GM19324 (cell line): ENCODE measurements at regions not wholly inside any gene's neighbourhood (a gene's known extent, or its start where the extent isn't known, plus 50 kb on each side); places are given as distances from the start of the nearest gene placed in this dataset.

Source experiments
- ATAC-seq: cut with Tn5 transposase; IDR thresholded peaks from one replicate; pipeline ENCODE4 v1.9.1; 2021; ENCODE audit warnings: mild to moderate bottlenecking, moderate library complexity; ENCODE audit not compliant: unreplicated experiment, low FRiP score

DNA sequence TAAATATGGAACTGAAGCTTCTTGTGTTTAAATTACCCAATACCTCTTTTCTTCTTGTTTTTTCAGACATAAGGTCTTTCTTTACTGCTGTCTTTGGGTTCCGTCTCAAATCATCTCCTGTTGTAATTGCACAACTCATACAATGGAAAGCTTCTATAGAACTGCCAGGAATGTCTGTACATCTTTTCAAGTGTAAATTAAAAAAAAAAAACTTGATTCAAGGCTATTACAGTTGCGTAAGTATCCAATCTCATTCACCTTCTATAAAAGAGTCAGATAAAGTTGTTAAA is 243.5 kb downstream of the ICE1 start:
- ATAC-seq = no peak

- ATAC-seq = no peak
Observed at GRCh38 chr5:5665225-5666075, 243.0 kb downstream of the ICE1 start.

DNA sequence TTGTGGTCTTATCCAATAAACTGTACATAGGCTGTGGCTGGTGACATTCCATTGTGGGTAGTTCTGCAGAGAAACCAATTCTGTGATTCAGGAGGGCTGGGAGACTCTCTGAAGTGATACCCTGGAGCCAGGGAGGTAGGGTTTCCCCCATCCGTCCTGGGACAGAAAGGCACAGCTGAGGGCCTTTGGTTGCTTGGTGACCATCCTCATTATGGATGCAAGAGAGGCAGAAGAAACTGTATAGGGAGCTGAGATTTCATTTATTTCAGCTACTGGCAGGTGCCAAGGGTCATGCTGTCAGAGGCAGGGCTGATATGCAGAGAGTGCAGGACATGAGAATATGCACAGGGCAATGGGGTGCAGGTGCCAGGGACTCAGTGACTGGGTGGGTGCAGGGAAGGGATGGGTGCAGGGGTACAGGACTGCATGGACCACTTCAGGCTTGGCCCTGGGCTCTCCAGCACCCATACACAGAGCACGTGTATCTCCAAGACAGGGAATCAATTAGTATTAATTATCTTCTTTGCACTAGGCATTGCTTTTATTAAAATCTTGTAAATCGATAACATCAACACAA is 236.5 kb downstream of the ICE1 start:
- no peak for ATAC-seq

GRCh38 chr5:5658226-5658625 is 235.7 kb downstream of the ICE1 start:
- peak; percentile 76 for ATAC-seq

- no peak for ATAC-seq
Observed at GRCh38 chr5:5652181-5652580, 229.7 kb downstream of the ICE1 start.

- ATAC-seq = no peak
Observed at GRCh38 chr5:5650949-5651348, 228.5 kb downstream of the ICE1 start.

DNA sequence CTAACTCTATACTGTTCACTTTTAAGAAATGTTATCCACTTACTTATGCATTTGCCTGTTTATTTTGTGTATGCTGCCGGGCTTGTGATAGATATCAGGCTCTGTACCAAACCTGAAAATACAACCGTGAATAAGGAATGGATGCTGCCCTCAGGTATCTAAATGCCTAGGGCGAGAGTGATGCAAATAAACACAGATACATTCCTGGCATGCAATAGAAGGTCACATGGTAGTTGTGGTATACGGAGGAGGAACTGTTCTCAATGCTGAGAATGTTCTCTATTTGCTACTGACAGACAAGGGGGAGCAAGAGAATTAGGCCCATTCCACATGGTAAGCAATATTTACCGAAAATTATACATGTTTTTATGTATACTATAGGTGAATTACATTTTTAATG is 227.8 kb downstream of the ICE1 start:
- ATAC-seq = no peak

GRCh38 chr5:5649641-5650040 is 227.2 kb downstream of the ICE1 start:
- ATAC-seq = no peak

GRCh38 chr5:5648694-5649093 is 226.2 kb downstream of the ICE1 start:
- no peak for ATAC-seq

DNA sequence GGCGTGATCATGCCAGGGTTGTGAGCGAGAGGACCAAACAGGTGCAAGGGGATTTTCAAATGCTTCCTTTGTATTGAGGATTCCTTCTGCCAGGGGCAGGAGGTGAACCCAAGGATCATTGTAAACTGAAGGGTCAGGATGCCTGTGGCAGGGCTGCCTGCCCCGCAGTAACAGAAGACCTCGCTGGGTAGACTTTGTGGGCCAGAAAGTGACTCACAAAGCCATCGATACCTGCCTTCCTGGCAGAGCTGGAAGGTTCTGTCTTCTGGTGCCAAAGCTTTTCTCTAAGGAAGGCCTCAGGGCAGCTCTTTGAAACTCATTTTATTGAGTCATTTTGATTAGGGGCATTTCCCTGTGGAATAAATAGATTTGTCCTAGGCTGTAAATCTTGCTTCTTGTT is 223.4 kb downstream of the ICE1 start:
- ATAC-seq = no peak

- ATAC-seq = no peak
Observed at GRCh38 chr5:5645198-5645597, 222.7 kb downstream of the ICE1 start.

DNA sequence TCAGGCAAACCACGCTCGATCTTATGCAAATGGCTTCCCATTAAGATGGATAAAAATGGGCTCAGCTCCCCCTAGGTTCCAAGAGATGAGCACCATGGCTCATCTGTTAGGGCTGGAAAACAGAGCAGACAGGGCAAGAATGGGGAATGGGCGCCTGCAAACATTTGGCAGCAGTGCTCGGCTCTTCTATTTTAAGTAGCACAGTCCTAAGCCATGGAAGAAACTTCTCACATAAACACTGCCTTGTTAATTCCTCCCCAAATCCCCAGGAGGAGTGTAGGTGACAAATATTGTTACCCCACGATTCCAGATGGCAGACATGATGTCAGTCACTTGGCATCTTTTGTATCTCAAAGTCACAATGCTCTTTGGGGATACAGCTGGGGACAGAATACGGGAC is 221.8 kb downstream of the ICE1 start:
- no peak for ATAC-seq

DNA sequence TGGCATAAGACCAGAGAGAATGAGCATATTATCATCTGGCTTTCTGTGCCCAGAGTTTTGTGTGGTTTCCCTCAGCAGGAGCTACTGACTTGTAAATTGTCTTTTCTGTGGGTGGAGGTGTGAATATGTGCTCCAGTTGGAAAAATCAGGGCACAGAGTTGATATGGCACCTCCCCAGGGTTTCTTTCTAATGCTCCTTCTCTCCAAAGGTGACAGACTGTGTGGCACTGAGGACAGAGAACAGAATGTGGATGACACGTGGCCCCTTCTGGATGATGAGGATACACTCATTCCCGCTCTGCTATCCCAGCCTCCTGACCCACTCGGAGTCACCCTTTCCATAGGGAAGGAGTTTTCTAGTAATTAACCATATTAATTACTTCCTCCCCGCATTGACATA is 221.0 kb downstream of the ICE1 start:
- ATAC-seq = no peak

GRCh38 chr5:5638211-5638610 is 215.7 kb downstream of the ICE1 start:
- ATAC-seq = no peak

GRCh38 chr5:5637173-5637572 is 214.7 kb downstream of the ICE1 start:
- ATAC-seq = no peak

- ATAC-seq = no peak
Observed at GRCh38 chr5:5634817-5635216, 212.3 kb downstream of the ICE1 start.

DNA sequence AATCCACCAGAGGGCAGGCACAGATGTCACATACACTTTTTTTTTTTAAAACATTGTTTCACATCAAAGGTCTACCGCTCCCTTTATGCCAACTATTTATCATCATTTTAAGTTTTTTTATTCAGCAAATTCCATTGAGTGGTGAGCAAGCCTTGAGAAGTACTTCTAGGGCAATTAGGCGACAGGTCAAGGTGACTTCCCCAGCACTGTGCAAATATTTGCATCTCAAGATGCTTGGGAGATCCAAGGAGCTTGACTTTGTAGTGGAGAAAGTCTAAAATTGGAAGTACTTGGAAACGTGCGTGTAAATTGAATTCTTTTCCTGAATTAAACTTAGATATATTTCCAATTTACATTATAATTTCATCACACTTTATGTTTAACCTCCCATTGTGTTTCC is 211.1 kb downstream of the ICE1 start:
- no peak for ATAC-seq

DNA sequence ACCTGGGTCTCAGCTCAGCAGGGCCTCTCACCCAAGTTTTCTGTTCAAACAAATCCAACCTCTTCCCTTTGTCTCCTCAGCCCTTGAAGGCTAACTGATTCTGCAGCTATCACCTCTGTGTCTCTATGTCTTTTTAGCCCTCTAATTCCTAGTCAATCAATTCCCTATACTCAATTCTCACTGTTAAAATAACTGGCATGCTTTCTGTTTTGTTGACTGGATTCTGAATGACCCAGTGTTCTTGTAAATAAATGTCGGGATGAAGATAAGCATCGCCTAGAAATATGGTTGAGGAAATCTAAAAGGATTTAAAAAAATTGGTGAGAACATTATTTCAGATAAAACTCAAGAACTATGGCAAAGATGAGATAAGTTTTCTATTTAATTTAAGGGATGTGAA is 210.2 kb downstream of the ICE1 start:
- no peak for ATAC-seq

DNA sequence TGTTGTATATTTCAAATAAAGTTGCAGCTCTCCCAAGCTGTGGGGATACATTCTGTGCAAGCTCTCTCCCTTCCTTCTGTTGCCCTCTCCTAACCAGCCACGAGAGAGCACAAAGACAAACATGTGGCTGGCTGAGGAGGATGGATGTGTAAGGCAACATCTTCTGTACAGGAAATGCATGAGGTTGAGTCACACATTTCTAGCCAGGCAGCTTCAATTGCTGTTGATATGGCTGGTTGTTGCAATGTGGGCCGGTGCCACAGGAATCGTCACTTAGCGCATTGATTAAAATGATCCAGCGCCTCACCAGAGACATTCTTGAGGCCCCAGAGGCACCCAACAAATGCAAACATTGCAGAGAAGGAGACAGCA is 207.1 kb downstream of the ICE1 start:
- ATAC-seq = no peak

- ATAC-seq = no peak
Observed at GRCh38 chr5:5628866-5629606, 206.6 kb downstream of the ICE1 start.

DNA sequence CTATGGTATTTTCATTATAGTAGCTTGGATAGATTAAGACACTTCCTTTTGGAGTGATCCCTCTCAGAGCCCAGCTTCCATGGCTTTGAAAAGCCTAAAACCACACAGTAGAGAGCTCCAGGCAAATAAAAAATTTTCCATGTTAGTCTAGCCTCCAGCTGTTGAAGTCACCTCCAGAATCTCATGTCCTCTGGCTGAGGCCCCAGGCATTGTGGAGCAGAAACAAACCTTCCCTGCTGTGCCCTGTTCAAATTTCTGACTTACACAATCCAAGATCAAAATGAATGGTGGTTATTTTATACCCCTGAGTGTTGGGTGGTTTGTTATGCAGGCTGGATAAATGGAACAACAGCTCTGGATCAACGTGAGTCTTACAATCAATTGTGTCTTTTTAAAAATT is 203.9 kb downstream of the ICE1 start:
- no peak for ATAC-seq

GRCh38 chr5:5625491-5625890 is 203.0 kb downstream of the ICE1 start:
- ATAC-seq = no peak
